ENCODE measurements at regions not wholly inside any gene's neighbourhood (a gene's known extent, or its start where the extent isn't known, plus 50 kb on each side); places are given as distances from the start of the nearest gene placed in this dataset.

- BruUV-seq (replicated peaks): no TSS peak
- no peaks in the 10 kb centered on the region for H3K9me3 ChIP-seq (ENCODE audit: control insufficient read depth, insufficient read depth, low read depth, low read length)
- no peak for ATAC-seq
- no peak for DNase-seq (ENCODE audit: low read depth, low spot score)
- no peaks in the 10 kb centered on the region; the same call in 1 of the 2 replicates for H3K4me1 ChIP-seq (ENCODE audit: control insufficient read depth, insufficient read depth, low read length)
- no peak overlapping the region for H3K27ac ChIP-seq (ENCODE audit: low read length)
- CTCF ChIA-PET: no interaction called here
- no peak overlapping the region for H3K4me3 ChIP-seq (ENCODE audit: low read depth in 2 of 2, low read length in 2 of 2)
- no peaks in the 10 kb centered on the region for H3K36me3 ChIP-seq (ENCODE audit: control insufficient read depth, insufficient read depth, low read length)
- POLR2A ChIA-PET: no interaction called here
- intact Hi-C loops (cut with micrococcal nuclease; ENCODE audit: unreplicated experiment): no loop called here
- TF ChIP-seq POLR2AphosphoS5 (IDR thresholded peaks at IDR 0.05; ENCODE audit: low read depth, low read length): no peak
- TF ChIP-seq REST (IDR thresholded peaks at IDR 0.05; ENCODE audit: insufficient read depth in 1 of 2, low read depth in 2 of 2, low read length in 1 of 2): no peak
- no peak for TF ChIP-seq SIN3A (IDR thresholded peaks at IDR 0.05; ENCODE audit: borderline replicate concordance, insufficient read depth, low read depth, low read length)
- no peak for TF ChIP-seq TCF7L2 (IDR thresholded peaks at IDR 0.05; ENCODE audit: low read depth, low read length)
- peaks cover 10% of the 10 kb centered on the region for H3K27me3 ChIP-seq (ENCODE audit: control insufficient read depth, insufficient read depth, low read length)
- in situ Hi-C loops (cut with HindIII; ENCODE audit: low pct_unique_long_range_greater_than_20kb, low sequenced_read_pairs): no loop called here
Measured at GRCh38 chr6:84282550-84282949, 55.1 kb upstream of the CEP162 start.

GRCh38 chr6:84280639-84281038 is 53.2 kb upstream of the CEP162 start:
- Histone ChIP-seq H3K36me3 (ENCODE audit: control insufficient read depth, insufficient read depth, low read length) (no peaks in the 10 kb centered on the region), H3K4me1 (ENCODE audit: control insufficient read depth, insufficient read depth, low read length) (no peaks in the 10 kb centered on the region; the same call in 1 of the 2 replicates), H3K4me3 (ENCODE audit: low read depth in 2 of 2, low read length in 2 of 2) (no peak overlapping the region), H3K27me3 (ENCODE audit: control insufficient read depth, insufficient read depth, low read length) (peaks cover 10% of the 10 kb centered on the region), H3K9me3 (ENCODE audit: control insufficient read depth, insufficient read depth, low read depth, low read length) (no peaks in the 10 kb centered on the region), H3K27ac (ENCODE audit: low read length) (no peak overlapping the region)
- BruUV-seq (replicated peaks): no TSS peak
- TF ChIP-seq TCF7L2 (IDR thresholded peaks at IDR 0.05; ENCODE audit: low read depth, low read length) (no peak), SIN3A (IDR thresholded peaks at IDR 0.05; ENCODE audit: borderline replicate concordance, insufficient read depth, low read depth, low read length) (no peak), POLR2AphosphoS5 (IDR thresholded peaks at IDR 0.05; ENCODE audit: low read depth, low read length) (no peak), CTCF (IDR thresholded peaks at IDR 0.05) (no peak), REST (IDR thresholded peaks at IDR 0.05; ENCODE audit: insufficient read depth in 1 of 2, low read depth in 2 of 2, low read length in 1 of 2) (no peak)
- ATAC-seq (no peak), DNase-seq (ENCODE audit: low read depth, low spot score) (no peak)
- ChIA-PET POLR2A (no interaction called here), CTCF (no interaction called here)
- in situ Hi-C loops (cut with HindIII; ENCODE audit: low pct_unique_long_range_greater_than_20kb, low sequenced_read_pairs) (no loop called here), intact Hi-C loops (cut with micrococcal nuclease; ENCODE audit: unreplicated experiment) (no loop called here)
